ENCODE measurements at regions not wholly inside any gene's neighbourhood (a gene's known extent, or its start where the extent isn't known, plus 50 kb on each side); places are given as distances from the start of the nearest gene placed in this dataset.

DNA sequence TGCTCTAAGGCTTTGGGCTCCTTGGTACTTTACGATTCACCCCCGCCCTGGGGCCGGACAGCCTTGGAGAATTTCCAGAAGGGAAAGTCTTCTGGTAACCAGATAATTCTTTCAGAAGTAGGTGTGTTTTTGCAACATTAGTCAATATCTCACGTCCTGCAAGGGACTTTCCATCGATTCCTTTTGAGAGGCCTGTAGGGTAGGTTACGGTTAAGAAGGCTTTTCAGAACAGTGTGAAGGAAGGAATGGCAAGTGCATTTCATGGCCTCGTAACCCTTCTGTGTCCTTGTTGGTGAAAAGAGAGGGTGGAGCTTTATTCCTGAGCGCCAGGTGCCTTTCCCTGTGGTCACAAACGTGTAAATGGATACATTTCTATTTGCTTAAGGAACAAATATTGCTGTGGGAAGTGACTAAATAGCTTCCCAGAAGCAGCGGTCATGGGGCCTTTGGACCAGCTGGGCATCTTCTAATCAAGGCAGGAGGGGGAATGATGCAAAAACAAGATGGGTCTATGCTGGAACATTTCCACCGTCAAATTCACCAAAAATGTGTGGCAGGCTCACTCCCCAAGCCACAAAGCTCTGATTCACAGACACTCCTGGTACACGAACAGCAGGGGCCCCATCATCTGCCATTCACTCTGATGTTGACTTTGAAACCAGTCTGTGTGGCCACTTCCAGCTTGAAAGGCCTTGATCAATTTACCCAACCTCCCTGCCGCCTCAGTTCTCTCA lies 99.2 kb downstream of the ANKRD10 start:
- TF ChIP-seq, protein P1, sequence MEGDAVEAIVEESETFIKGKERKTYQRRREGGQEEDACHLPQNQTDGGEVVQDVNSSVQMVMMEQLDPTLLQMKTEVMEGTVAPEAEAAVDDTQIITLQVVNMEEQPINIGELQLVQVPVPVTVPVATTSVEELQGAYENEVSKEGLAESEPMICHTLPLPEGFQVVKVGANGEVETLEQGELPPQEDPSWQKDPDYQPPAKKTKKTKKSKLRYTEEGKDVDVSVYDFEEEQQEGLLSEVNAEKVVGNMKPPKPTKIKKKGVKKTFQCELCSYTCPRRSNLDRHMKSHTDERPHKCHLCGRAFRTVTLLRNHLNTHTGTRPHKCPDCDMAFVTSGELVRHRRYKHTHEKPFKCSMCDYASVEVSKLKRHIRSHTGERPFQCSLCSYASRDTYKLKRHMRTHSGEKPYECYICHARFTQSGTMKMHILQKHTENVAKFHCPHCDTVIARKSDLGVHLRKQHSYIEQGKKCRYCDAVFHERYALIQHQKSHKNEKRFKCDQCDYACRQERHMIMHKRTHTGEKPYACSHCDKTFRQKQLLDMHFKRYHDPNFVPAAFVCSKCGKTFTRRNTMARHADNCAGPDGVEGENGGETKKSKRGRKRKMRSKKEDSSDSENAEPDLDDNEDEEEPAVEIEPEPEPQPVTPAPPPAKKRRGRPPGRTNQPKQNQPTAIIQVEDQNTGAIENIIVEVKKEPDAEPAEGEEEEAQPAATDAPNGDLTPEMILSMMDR (IDR thresholded peaks at IDR 0.05; ENCODE audit: low read length) = no peak
- TF ChIP-seq EZH2 (IDR thresholded peaks at IDR 0.05; ENCODE audit: borderline replicate concordance, low read length) = no peak

Measured in OCI-LY1 (cell line).